HEK293 (cell line): ENCODE measurements at regions not wholly inside any gene's neighbourhood (a gene's known extent, or its start where the extent isn't known, plus 50 kb on each side); places are given as distances from the start of the nearest gene placed in this dataset.

Experiments
- CTCF ChIA-PET: fragments of 350-600 bp; formaldehyde crosslinking; extraction: SDS; loops from one replicate; lab custom pipeline; 2021; ENCODE audit warnings: antibody characterized with exemption; lab: Yijun Ruan, JAX
- POLR2A ChIA-PET: fragments of 300-600 bp; formaldehyde crosslinking; extraction: SDS; loops from one replicate; lab custom pipeline; 2020; ENCODE audit warnings: antibody characterized with exemption, inconsistent platforms; lab: Yijun Ruan, JAX
- H3K27ac ChIP-seq: fragments of 200-500 bp; sonication (Bioruptor generic); 2 replicates; pipeline ENCODE4 v1.5.1; 2014; ENCODE audit warnings: low read depth, low read length, control low read depth, inconsistent platforms; ENCODE audit errors: extremely low read depth
- H3K36me3 ChIP-seq, 2 experiments: fragments of 200-500 bp in 1 of 2; sonication (Bioruptor generic) in 1 of 2; 1 replicate in 1 of 2; 2 replicates in 1 of 2; pipeline ENCODE4 v1.5.1; 2014 to 2017; ENCODE audit warnings: inconsistent platforms in 2 of 2, low read length in 2 of 2; ENCODE audit not compliant: control insufficient read depth in 2 of 2, insufficient read depth in 1 of 2
- H3K4me1 ChIP-seq: fragments of 200-500 bp; sonication (Bioruptor generic); 2 replicates; pipeline ENCODE4 v1.5.1; 2014; ENCODE audit warnings: mild to moderate bottlenecking, low read length, inconsistent platforms; ENCODE audit not compliant: control insufficient read depth, insufficient read depth
- H3K4me3 ChIP-seq: 2 replicates; pipeline ENCODE4 v1.5.1; 2011; ENCODE audit warnings: low read depth, mild to moderate bottlenecking, control low read depth, low read length, moderate library complexity
- H3K9me3 ChIP-seq: fragments of 200-500 bp; sonication (Bioruptor generic); 2 replicates; pipeline ENCODE4 v1.5.1; 2014; ENCODE audit warnings: low read depth, low read length, inconsistent platforms; ENCODE audit not compliant: control insufficient read depth, insufficient read depth
- REST ChIP-seq: fragments of 450-650 bp; formaldehyde crosslinking; IDR thresholded peaks from 2 replicates; pipeline ENCODE4 v1.5.1; 2016; ENCODE audit warnings: missing biosample characterization, missing genetic modification characterization
- ZNF48 ChIP-seq: fragments of 450-650 bp; formaldehyde crosslinking; IDR thresholded peaks from 2 replicates; pipeline ENCODE4 v1.5.1; 2016; ENCODE audit warnings: missing biosample characterization, missing genetic modification characterization

GRCh38 chr6:8492536-8493133 is 57.3 kb upstream of the SLC35B3 start:
- ChIA-PET POLR2A (no interaction called here), CTCF (interaction anchor here (1.0 to 1.7 kb wide), 3 partner anchors 11 to 361 kb away, joined by 5 to 10 read pairs (median 7); no protein-coding TSS in a partner anchor)
- H3K9me3 ChIP-seq, result no peaks in the 10 kb centered on the region
- no peak overlapping the region for H3K4me3 ChIP-seq
- no peak overlapping the region for H3K27ac ChIP-seq
- TF ChIP-seq REST (peak; percentile 76), ZNF48 (no peak)
- no peaks in the 10 kb centered on the region for H3K36me3 ChIP-seq
- H3K4me1 ChIP-seq, result no peaks in the 10 kb centered on the region
